Osteocyte (in vitro differentiated cells): ENCODE measurements at regions not wholly inside any gene's neighbourhood (a gene's known extent, or its start where the extent isn't known, plus 50 kb on each side); places are given as distances from the start of the nearest gene placed in this dataset.
"Not testable (repeated sequence)": the region's sequence is repeated elsewhere in the genome, so short reads cannot be mapped to it uniquely, and the experiment has no call there.

Experiments used
- DNase-seq: peaks from one replicate; pipeline ENCODE4 v3.0.0; 2021; ENCODE audit warnings: mixed read lengths; ENCODE audit not compliant: unreplicated experiment; ENCODE audit errors: extremely low spot score
- H3K27ac Mint-ChIP-seq: one replicate; pipeline ENCODE4 v1.8.0; 2021; ENCODE audit warnings: mild to moderate bottlenecking, mixed read lengths; ENCODE audit not compliant: unreplicated experiment
- H3K27me3 Mint-ChIP-seq: one replicate; pipeline ENCODE4 v1.8.0; 2021; ENCODE audit warnings: mixed read lengths; ENCODE audit not compliant: unreplicated experiment
- H3K36me3 Mint-ChIP-seq: one replicate; pipeline ENCODE4 v1.8.0; 2021; ENCODE audit warnings: mixed read lengths; ENCODE audit not compliant: unreplicated experiment
- H3K4me1 Mint-ChIP-seq: one replicate; pipeline ENCODE4 v1.8.0; 2021; ENCODE audit warnings: mixed read lengths; ENCODE audit not compliant: unreplicated experiment
- H3K4me3 Mint-ChIP-seq: one replicate; pipeline ENCODE4 v1.8.0; 2021; ENCODE audit warnings: mild to moderate bottlenecking, moderate library complexity, mixed read lengths; ENCODE audit not compliant: unreplicated experiment
- H3K9me3 Mint-ChIP-seq: one replicate; pipeline ENCODE4 v1.8.0; 2021; ENCODE audit warnings: mixed read lengths; ENCODE audit not compliant: unreplicated experiment
- CTCF ChIP-seq: fragments of 200-600 bp; sonication (generic); IDR thresholded peaks from 2 replicates; pipeline ENCODE4 v1.5.0; 2021; ENCODE audit warnings: antibody characterized with exemption, mild to moderate bottlenecking, moderate library complexity

GRCh38 chr6:85329196-85329595 lies 120.7 kb upstream of the NT5E start:
- Mint-ChIP-seq H3K27me3 (peaks cover 60% of the 10 kb centered on the region), H3K36me3 (no peaks in the 10 kb centered on the region), H3K4me1 (no peaks in the 10 kb centered on the region), H3K4me3 (no peak overlapping the region), H3K9me3 (no peaks in the 10 kb centered on the region), H3K27ac (no peak overlapping the region)
- DNase-seq, result no peak
- TF ChIP-seq CTCF, result no peak

GRCh38 chr6:85325811-85326210 lies 124.1 kb upstream of the NT5E start:
- not testable (repeated sequence) for H3K27ac Mint-ChIP-seq, H3K36me3 Mint-ChIP-seq, H3K4me1 Mint-ChIP-seq, H3K9me3 Mint-ChIP-seq, DNase-seq, H3K4me3 Mint-ChIP-seq
- H3K27me3 Mint-ChIP-seq, result peaks cover 62% of the 10 kb centered on the region

DNA sequence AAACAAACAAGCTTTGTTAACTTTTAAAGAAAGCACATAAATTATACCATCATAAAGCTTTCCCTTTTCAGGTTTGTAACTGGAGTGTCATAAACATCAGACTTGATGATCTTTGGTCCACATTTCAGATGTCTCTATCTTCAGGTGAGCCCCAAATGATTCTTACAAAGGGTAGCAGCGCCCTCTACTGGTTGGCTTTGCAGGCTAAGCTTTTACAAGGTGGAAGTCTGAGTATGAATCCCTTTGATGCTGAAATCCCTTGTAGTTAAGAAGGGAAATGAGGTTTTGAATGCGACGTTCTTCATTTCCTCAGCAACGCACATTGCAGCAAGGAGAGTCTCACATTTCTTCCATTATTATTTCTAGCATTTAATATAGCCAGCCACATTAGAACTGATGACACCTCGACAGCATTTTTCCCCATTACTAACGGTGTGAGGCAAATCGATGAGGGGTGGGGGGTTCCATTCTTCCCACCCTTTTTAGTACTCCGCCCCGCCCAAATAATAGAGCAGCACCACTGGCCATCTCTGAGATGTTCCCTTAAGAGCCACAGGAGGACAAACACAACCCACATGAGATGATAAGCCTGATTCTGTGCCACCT lies 126.3 kb upstream of the NT5E start:
- H3K4me1 Mint-ChIP-seq, result no peaks in the 10 kb centered on the region
- peaks cover 52% of the 10 kb centered on the region for H3K27me3 Mint-ChIP-seq
- TF ChIP-seq CTCF, result peak; percentile 87
- DNase-seq, result no peak
- H3K36me3 Mint-ChIP-seq, result no peaks in the 10 kb centered on the region
- no peak overlapping the region for H3K27ac Mint-ChIP-seq
- no peaks in the 10 kb centered on the region for H3K9me3 Mint-ChIP-seq
- H3K4me3 Mint-ChIP-seq, result no peak overlapping the region

GRCh38 chr6:85322446-85323105 lies 127.3 kb upstream of the NT5E start:
- no peak overlapping the region for H3K27ac Mint-ChIP-seq
- no peaks in the 10 kb centered on the region for H3K4me1 Mint-ChIP-seq
- H3K27me3 Mint-ChIP-seq, result peaks cover 51% of the 10 kb centered on the region
- no peaks in the 10 kb centered on the region for H3K36me3 Mint-ChIP-seq
- no peak for TF ChIP-seq CTCF
- peaks cover 1% of the 10 kb centered on the region for H3K9me3 Mint-ChIP-seq
- H3K4me3 Mint-ChIP-seq, result no peak overlapping the region
- DNase-seq, result no peak

DNA sequence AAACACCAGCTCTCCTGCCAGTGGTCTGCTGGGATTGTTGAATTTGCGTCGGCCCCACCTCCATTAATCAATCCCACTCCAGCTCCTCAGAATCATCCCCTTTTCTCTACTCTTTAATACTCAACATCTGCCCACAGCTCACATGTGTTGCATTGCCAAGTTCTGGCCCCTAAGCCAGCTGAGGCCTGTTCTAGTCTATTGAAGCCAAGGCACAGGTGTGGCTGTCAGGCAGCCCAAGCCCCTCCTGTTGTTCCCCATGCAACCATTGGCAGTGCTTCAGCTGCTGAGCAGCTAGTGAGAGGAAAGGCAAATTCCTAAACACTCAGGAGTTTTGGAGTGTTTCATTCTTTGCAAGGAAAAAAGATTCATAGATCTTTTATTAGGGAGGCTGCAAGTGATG lies 128.0 kb upstream of the NT5E start:
- Mint-ChIP-seq H3K27me3 (peaks cover 46% of the 10 kb centered on the region), H3K36me3 (no peaks in the 10 kb centered on the region), H3K9me3 (peaks cover 4% of the 10 kb centered on the region), H3K4me3 (no peak overlapping the region), H3K4me1 (no peaks in the 10 kb centered on the region), H3K27ac (no peak overlapping the region)
- no peak for TF ChIP-seq CTCF
- DNase-seq, result no peak
